Stimulated activated CD8-positive, alpha-beta memory T cell treated with anti-CD3 and anti-CD28 coated beads, Interleukin-15, amount 100 ng/mL, for 48 hours (primary cell): ENCODE measurements at regions not wholly inside any gene's neighbourhood (a gene's known extent, or its start where the extent isn't known, plus 50 kb on each side); places are given as distances from the start of the nearest gene placed in this dataset.

Experiments used
- DNase-seq, 2 donors: peaks; one replicate each; pipeline ENCODE4 v3.0.0-alpha.2; 2020; ENCODE audit warnings: low read depth in 2 of 2

DNA sequence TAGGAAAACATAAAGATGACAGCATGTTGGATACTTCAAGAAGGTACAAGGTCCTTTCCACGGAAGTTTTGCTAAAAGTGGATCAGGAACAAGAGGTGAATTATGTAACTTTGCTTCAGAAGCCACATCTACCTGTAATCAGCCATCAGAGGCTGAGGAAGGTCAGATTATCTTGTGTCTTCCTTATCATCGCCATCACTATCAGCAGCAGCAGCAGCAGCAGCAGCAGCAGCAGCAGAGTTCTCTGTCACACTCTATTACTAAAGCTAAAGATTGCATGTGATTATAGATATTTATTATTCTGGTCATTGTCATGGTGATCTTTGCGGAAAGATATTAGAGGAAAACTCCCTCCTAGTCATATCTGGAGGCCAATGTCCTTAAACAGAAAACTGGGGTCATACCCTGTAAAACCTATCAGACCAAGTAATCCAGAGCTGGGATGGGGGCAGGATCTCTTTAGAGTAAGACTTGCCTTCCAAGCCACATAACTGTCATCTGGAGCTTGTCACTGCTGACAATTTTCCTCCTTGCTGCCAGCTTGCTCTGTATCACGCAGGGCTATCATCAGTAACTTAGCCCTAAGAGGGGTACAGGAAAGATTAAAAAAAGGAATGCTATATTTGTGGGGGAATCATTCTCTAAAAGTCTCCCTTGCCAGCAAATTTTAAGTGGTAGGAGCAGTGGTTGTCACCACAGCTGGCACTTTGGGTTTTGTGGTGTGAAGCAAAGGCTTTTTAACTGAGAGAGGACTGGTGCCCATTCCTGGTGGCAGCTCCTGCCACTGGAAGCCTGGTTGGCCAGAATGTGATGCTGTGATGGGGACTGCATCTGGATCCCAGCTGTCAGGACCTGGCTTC, 130.9 kb upstream of the RASGRP1 start:
- DNase-seq, result no peak

DNA sequence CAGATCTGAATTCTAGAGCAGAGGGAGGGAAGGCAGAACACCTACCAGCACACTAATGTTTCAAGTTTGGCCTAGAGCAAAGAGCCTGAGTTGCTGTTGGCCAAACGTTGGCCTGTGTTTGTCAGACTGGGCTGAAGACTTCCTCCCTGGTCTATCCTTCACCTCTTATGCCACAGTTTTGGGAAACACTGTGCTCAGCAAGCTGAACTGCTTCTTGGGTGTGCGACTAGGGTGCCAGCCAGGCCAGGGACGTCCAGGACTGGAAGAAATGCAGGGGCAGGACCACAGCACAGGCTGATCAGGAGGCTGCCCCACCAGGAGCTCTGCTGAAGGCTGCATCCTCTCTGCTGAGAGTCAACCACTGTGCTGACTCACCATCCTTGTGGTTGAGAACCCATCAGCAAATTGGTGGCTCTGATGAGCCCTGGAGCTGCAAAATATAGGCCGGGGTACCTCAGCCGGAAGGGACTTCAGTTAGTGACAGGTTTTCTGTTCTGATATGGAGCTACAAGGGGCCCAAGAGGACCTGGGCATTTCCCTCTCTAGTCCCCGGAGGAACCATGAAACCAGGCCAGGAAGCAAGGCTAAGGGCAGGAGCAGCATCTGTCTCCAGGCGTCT, 131.6 kb upstream of the RASGRP1 start:
- DNase-seq, result peak; percentile 59 to 60

- DNase-seq, result no peak
Measured at GRCh38 chr15:38696790-38697495, 132.3 kb upstream of the RASGRP1 start.

DNA sequence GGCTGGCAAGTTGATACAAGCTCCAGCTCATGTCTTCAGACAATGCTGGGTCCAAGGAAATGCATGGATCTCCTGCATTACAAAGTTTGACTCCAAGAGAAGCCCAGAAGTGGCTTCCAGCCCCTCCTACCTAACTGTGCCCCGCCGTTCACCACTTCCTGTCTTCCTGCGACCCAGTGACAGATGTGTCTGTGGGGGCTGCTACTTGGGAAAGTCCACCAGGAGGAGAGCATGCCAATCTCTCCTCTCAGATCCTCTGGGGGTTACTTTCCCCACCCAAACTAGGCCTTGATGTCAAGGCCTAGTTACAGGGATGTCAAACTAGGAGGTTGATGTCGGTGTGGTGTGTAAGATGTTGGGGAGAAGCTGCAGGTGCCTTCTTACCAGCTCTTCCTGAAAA, 133.6 kb upstream of the RASGRP1 start:
- no peak for DNase-seq

GRCh38 chr15:38699633-38700230, 135.1 kb upstream of the RASGRP1 start:
- peak; percentile 47 for DNase-seq

GRCh38 chr15:38701149-38701548, 136.5 kb upstream of the RASGRP1 start:
- DNase-seq, result no peak

- no peak for DNase-seq
Measured at GRCh38 chr15:38702178-38702912, 137.7 kb upstream of the RASGRP1 start.

DNA sequence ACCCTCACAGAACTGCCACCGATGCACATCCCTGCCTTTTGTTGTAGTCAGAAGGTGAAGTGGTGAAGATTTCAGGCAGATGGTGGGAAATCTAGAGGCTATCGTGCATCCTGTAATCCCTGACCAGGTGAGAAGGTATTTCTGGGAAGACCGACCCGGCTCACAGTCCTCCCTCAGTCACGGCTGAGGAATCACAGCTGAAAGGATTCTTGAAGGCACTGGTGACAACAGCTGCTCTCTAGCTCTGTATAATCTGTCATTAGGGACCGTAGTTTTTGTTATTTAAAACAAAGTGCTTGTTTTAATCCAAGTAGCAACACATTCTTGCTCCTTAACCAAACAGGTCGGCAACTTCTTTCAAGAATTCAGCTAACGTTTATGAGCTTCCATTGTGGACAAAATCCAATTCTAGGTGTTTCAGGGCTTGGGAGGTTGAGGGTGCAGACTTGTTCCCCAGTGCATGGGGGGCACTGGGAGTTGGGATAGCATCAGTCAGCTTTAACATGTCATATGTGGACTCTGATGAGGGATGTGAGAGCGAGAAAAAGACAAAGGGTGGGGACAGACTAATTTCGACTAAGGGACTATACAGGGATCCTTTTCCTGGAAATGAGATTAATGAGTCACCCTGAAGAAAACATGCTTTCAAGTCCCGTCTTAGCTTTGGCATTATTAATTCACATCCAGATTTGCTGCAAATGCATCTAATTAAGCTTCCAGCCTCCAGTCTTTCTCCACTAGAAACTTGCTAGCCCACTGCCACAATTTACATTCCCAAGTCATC, 141.0 kb upstream of the RASGRP1 start:
- no peak for DNase-seq

GRCh38 chr15:38706956-38707355, 142.3 kb upstream of the RASGRP1 start:
- no peak for DNase-seq

DNA sequence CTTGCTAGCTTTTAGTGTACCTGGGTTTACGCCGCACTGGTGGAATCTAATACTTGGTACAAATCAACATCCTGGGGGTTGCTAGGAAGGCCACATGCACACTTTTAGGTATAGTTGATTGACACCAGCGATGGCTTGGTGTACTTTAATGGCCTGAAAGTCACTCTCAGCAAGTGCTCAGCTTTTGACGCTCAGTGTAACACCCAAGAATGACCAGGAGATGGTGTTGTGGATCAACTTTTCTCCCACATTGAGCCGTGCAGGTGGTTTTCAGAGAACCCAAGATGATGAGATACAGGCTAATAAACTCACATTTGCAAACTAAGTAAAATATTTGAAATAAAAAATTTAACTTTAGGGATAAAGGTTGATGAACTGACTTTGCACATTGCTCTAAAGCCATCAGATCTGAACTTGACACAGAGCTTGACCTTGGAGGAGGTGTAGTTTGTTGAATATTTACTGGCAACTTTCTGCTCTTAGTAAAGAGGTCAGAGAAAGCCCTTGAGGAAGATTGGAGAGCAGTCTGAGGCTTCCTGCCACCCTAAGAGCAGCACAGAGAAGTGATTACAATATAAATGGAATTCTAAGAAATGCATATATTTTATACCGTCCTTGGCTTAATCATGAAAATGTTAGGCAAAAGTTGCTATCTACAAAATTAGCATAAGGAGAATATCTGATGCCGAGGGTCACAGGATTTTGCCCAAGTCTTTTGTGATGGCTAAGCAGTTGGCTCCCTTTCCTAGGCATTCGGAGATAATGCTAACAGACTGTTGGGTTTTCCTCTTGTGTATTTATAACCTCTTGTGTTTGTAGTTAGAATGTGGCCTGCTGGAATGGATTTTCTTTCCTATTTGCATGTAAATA, 143.4 kb upstream of the RASGRP1 start:
- DNase-seq, result no peak

- no peak for DNase-seq
Measured at GRCh38 chr15:38708672-38709180, 144.1 kb upstream of the RASGRP1 start.

DNA sequence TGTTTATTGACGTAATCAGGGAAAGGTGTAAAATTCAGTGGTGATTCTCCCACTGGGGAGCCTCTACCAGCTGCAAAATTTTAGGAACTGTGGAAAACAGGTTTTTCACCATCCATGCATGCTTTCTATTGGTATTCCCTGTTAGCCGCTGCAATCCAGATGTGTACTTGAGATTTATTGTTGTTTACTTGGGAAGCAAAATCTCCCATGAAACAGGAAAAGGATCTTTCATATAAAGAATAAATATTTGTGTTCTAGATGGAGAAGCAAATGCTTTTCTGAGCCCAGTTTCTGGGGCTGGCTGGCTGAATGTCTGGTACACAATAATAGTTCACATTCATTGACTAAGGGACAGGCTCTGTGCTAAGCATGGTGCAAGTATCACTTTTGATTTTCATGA, 144.6 kb upstream of the RASGRP1 start:
- DNase-seq, result no peak

- DNase-seq, result no peak
Measured at GRCh38 chr15:38714309-38715072, 149.9 kb upstream of the RASGRP1 start.

DNA sequence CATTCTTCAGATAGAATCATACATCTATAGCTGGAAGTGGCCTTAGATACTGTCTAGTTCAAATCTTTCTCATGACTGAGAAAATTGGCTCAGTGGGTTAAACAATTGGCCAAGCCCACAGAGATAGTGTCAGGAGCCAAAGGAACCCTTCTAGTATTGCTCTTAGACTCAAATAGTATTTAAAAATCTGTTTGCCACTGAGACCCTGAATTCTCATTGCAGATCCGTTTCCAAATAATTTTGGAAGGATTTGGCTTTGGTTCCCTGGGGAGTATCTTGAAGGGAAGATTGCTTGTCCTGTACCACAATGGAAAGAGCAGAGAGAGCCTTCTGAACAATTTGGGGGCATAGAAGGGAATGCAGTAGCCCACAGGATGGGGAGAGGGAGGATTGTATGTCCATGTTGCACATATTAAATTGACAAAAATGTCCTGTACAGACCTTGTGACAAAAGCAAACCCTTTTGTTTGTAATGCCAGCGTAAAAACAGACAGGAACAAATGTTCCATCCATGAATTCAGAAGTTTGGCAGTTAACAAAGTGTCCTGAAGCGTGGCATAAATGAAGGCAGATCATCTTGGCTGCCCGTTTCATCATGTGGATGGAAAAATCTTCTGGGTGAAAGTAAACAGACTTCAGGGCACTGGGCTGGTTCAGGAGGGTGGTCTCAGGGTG, 156.4 kb upstream of the RASGRP1 start:
- no peak for DNase-seq

DNA sequence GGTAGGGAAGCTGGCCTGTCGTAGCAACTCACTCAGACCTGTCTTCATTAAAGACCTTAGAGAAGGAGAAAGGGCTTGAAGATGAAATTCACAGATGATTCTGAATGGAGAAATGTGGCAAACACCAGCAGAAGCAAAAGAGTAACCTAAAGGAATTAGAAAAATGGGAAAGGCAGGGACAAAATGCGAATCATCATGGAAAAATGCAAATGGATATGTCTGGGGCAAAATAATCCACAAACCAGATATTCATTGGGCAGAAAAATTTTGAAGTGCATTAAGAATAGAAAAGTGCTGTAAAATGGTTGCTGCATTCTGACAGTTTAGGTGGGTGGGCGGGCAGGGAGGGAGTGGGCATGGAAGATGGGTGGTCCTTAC, 156.9 kb upstream of the RASGRP1 start:
- DNase-seq, result no peak

DNA sequence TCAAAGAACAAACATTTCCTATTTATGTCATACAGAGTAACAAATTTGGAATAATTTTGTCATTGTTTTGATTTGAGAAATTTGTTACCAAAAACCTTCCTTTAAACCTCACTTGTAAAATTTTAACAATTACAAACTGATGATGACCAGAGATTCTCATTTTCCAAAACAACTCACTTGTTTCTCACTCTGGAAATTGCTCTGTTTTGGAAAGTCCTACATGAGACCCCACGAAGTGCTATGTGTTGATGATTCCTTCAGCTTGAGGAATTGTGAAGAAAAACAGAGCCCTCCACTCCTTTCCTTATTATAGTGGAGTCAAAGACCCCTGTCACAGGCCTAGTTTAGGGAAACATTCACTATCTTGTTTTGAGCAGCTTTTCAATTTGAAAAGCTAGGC, 157.6 kb upstream of the RASGRP1 start:
- DNase-seq, result no peak

DNA sequence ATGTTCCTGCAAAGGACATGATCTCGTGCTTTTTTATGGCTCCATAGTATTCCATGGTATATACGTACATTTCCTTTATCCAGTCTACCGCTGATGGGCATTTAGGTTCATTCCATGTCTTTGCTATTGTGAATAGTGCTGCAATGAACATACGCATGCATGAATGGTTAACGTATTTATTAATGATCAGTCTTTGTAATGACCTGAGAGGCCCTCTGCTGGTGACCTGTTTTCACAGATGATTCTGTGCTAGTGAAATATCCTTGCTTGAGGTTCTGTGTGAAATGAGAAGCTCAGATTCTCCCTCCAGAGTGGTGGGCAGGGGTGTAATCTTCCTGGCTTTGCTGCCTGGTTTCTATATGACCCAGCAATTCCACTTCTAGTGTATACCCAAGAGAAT, 160.2 kb upstream of the RASGRP1 start:
- DNase-seq, result no peak

- DNase-seq, result no peak
Measured at GRCh38 chr15:38726187-38726586, 161.6 kb upstream of the RASGRP1 start.
